GM18870 (cell line): ENCODE measurements at regions not wholly inside any gene's neighbourhood (a gene's known extent, or its start where the extent isn't known, plus 50 kb on each side); places are given as distances from the start of the nearest gene placed in this dataset.

ENCODE experiments used
- ATAC-seq: cut with Tn5 transposase; IDR thresholded peaks from one replicate; pipeline ENCODE4 v1.9.1; 2021; ENCODE audit warnings: moderate library complexity; ENCODE audit not compliant: unreplicated experiment

- ATAC-seq: no peak
Measured at GRCh38 chr4:165765053-165765452, 108.0 kb upstream of the TLL1 start.

- ATAC-seq: no peak
Measured at GRCh38 chr4:165766018-165766417, 107.0 kb upstream of the TLL1 start.

- no peak for ATAC-seq
Measured at GRCh38 chr4:165766976-165767375, 106.1 kb upstream of the TLL1 start.

GRCh38 chr4:165767671-165768070, 105.4 kb upstream of the TLL1 start:
- ATAC-seq: no peak

- no peak for ATAC-seq
Measured at GRCh38 chr4:165768281-165768680, 104.8 kb upstream of the TLL1 start.

GRCh38 chr4:165774326-165774725, 98.7 kb upstream of the TLL1 start:
- no peak for ATAC-seq

GRCh38 chr4:165779950-165780670, 92.9 kb upstream of the TLL1 start:
- ATAC-seq: no peak

GRCh38 chr4:165780735-165781134, 92.3 kb upstream of the TLL1 start:
- no peak for ATAC-seq

- no peak for ATAC-seq
Measured at GRCh38 chr4:165782623-165783022, 90.4 kb upstream of the TLL1 start.

- ATAC-seq: no peak
Measured at GRCh38 chr4:165783626-165784025, 89.4 kb upstream of the TLL1 start.

- ATAC-seq: no peak
Measured at GRCh38 chr4:165784672-165785071, 88.4 kb upstream of the TLL1 start.

GRCh38 chr4:165785337-165785736, 87.7 kb upstream of the TLL1 start:
- no peak for ATAC-seq

- ATAC-seq: no peak
Measured at GRCh38 chr4:165787516-165788274, 85.3 kb upstream of the TLL1 start.

- no peak for ATAC-seq
Measured at GRCh38 chr4:165788686-165789463, 84.2 kb upstream of the TLL1 start.

- ATAC-seq: no peak
Measured at GRCh38 chr4:165793236-165793635, 79.8 kb upstream of the TLL1 start.

- ATAC-seq: no peak
Measured at GRCh38 chr4:165794834-165795233, 78.2 kb upstream of the TLL1 start.

- ATAC-seq: no peak
Measured at GRCh38 chr4:165799384-165799815, 73.6 kb upstream of the TLL1 start.

- ATAC-seq: no peak
Measured at GRCh38 chr4:165802452-165802851, 70.6 kb upstream of the TLL1 start.

GRCh38 chr4:165803005-165803404, 70.0 kb upstream of the TLL1 start:
- no peak for ATAC-seq

- no peak for ATAC-seq
Measured at GRCh38 chr4:165805406-165805805, 67.6 kb upstream of the TLL1 start.

- no peak for ATAC-seq
Measured at GRCh38 chr4:165806613-165807012, 66.4 kb upstream of the TLL1 start.

- ATAC-seq: no peak
Measured at GRCh38 chr4:165810726-165811125, 62.3 kb upstream of the TLL1 start.
